C4-2B (cell line): ENCODE measurements at regions not wholly inside any gene's neighbourhood (a gene's known extent, or its start where the extent isn't known, plus 50 kb on each side); places are given as distances from the start of the nearest gene placed in this dataset.

ENCODE experiments used
- H3K27ac ChIP-seq: fragments of 450-650 bp; 2 replicates; pipeline ENCODE4 v1.5.1; 2017
- CTCF ChIP-seq: fragments of 450-650 bp; conservative IDR thresholded peaks from 2 replicates; pipeline ENCODE4 v1.5.1; 2017; ENCODE audit warnings: mild to moderate bottlenecking
- ZFX ChIP-seq: fragments of 450-650 bp; IDR thresholded peaks from 2 replicates; pipeline ENCODE4 v1.6.1; 2017

DNA sequence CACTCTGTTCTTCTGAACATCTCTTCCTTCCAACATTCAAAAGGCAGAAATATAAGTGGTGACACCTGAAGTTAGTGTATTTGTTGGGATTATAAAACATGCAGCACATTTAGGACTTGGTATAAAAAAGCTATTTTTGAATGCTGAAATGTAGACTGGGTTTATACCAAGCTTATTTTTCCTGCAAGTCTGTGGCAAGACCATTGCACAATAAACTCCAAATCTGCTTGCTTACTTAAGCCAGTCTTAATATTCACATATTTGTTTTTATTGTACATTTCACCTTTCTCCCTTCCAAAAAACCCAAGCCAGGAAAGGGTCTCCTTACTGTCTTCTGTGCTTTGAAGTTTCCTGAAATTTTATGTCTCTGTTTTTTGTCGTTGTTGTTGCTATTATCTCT lies 63.7 kb downstream of the FHIP1A start:
- TF ChIP-seq ZFX = no peak
- no peak for TF ChIP-seq CTCF
- H3K27ac ChIP-seq = no peak overlapping the region

DNA sequence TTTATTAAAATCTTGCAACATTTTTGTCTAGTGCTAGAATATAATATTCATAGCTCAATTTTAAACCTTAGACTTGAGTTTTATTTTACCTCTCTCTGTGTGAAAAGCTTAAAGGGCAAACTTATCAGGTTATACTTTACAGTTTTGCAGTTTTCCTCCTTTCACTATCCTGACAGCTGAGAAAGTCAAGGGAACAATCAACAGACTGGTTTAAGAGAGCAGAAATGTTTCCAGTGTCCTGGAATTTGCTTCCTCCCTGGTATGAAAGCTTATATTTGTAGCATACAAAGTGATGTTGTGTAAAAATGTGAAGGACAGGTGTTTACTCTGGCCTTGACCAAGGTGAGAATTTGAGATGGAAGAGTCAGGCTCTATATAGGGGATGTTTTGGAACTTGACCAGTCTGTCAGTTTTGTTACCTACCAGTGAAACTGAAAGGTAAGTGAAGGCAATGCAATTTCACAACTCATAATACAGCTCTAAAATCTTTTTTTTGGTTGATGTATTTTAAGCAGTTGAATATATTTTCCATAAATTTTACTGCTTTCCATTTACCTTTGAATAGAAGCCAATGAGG lies 64.6 kb downstream of the FHIP1A start:
- TF ChIP-seq ZFX (no peak), CTCF (no peak)
- no peak overlapping the region for H3K27ac ChIP-seq

GRCh38 chr4:151475035-151475714 lies 66.2 kb downstream of the FHIP1A start:
- TF ChIP-seq CTCF = no peak
- TF ChIP-seq ZFX = no peak
- no peak overlapping the region for H3K27ac ChIP-seq

GRCh38 chr4:151481813-151482212 lies 72.8 kb downstream of the FHIP1A start:
- no peak for TF ChIP-seq CTCF
- no peak overlapping the region for H3K27ac ChIP-seq

DNA sequence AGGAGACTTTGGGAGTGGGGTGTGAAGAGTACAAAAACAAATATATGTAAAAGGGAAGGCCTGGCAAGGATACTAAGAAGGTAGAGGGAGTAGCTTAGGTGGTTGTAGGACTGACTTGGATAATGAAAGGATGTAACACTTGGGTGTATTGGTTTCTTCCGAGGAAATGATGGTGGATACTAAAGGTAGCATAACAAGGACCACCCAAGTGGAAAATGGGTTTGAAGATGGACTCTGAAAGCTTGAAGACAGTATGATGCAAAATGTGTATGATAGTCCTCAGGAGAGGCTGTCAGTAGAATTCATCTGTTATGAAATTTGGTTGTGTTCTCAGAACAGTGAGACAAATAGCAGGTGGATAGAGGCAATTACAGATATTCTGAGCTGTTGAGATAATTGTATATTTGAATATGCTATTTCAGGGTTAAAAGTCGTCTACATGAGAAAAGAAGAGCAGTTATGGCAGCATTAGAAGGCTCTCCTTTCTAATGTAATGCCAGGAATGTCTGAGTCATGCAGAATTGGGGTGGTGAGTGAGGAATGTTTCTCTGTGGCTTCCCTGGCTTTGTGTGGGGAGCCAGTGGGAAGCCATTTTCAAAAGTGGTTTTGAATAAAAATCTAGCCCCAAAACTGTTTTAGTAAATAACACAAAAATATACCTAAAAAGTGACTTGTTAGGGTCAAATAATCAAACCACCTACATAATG lies 75.6 kb downstream of the FHIP1A start:
- TF ChIP-seq ZFX = no peak
- TF ChIP-seq CTCF = no peak
- H3K27ac ChIP-seq = no peak overlapping the region

DNA sequence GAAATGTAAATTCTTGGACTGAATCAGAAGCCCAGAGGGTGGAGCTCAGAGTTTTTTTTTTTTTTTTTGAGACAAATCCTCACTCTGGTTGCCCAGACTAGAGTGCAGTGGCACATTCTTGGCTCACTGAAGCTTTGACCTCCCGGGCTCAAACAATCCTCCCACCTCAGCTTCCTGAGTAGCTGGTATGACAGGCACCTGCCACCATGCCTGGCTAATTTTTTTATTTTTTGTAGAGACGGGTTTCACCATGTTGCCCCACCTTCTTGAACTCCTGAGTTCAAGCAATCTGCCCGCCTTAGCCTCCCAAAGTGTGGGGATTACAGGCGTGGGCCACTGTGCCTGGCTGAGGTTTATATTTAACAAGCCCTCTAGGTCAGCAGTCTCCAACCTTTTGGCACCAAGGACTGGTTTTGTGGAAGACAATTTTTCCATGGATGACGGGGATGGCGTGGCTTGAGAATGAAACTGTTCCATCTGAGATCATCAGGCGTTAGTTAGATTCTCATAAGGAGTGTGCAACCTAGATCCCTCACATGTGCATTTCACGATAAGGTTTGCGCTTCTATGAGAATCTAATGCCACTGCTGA lies 76.7 kb downstream of the FHIP1A start:
- no peak overlapping the region for H3K27ac ChIP-seq
- TF ChIP-seq ZFX (no peak), CTCF (no peak)

DNA sequence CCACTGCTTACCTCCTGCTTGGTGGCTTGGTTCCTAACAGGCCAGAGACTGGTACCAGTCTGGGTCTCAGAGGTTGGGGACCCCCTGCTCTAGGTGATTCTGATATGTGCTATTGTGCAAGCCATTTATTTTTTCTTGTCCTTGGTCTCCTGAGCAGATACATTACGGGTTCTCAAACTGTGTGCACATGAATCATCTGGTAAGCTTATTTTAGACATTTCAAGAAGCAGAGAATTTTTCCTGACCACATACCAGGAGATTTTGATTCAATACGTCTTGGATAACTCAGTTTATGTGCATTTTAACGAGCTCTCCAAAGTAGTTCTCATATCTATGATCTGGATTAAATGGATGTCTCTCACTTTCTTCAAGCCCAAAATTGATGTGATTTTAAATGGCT lies 77.2 kb downstream of the FHIP1A start:
- no peak for TF ChIP-seq CTCF
- no peak for TF ChIP-seq ZFX
- H3K27ac ChIP-seq = no peak overlapping the region
